Stimulated activated CD8-positive, alpha-beta memory T cell treated with anti-CD3 and anti-CD28 coated beads, Interleukin-4, amount 100 ng/mL, for 48 hours (primary cell): ENCODE measurements at regions not wholly inside any gene's neighbourhood (a gene's known extent, or its start where the extent isn't known, plus 50 kb on each side); places are given as distances from the start of the nearest gene placed in this dataset.

Experiments
- DNase-seq: peaks from one replicate; pipeline ENCODE4 v3.0.0-alpha.2; 2020

DNA sequence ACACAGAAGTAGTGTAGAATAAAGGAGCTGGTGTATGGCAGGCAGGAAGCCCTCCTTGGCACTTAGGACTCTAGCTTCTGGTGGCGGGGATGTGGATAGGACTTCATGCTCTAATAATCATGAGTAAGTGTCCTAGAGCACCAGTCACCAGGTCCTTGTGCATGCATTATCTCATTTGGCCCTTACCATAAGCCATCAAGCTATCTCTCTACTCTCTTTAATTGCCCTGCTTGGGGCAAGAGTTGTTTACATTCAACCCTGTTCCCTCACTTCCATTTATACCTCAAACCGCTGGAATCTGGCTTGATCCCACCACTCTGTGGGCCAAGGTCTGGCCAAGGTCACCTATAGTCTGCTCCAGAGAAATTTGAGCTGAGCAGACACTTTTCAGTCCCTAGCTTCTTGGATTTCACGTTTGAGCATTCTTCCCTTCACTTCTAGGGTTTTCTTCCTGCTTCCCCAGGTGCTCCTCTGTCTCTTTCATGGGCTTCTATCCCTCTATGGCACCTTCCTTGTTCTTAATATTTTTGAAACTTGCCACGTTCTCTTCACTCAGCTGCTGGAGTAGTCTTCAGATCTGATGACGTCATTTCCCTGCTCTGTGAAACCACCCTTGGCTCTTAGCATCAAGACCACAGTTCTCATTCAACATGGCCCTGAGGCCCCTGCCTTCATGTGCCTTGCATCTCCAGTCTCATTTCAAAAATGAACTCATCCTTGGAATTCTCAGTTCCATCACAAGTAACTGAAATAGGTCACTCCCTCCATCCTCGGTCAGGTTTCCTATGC lies 94.9 kb upstream of the GATA6 start:
- no peak for DNase-seq

DNA sequence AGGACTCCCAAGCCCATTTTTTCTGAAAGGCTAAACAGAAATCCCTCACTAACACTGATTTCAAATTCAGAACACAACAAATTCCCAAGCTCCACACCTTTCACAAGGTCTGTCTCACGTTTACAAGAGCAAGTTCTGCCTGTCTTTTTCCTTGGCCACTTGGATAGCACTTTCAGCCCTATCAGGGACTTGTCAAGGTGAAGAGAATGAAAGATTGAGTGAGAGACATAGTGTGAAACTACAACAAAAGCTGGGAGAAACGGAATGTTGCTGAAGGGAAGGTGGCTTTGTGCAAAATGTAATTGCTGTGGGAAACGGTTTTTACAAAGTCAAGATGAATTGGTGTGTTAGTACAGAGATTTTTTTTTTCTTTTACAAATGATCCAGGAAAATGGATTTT lies 89.4 kb upstream of the GATA6 start:
- no peak for DNase-seq

DNA sequence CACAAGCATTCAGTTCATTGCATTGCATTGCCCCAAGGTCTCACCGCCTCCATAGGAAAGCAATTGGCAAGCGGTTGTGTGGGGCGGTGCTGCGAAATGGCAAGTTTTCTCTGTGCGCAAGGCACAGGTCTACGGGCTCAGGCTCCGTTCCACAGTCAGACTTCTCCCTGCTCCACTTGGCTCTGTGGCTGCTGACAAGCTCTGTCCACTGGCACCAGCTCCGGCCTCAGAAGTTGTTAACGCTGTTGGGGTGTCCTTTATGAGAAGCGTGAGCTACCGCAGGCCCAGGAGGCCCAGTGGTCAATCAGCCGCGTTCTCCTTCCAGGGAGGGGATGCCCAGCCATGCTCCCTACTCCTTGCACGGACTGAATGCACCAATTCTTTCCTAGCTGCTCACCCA lies 87.0 kb upstream of the GATA6 start:
- DNase-seq = no peak

DNA sequence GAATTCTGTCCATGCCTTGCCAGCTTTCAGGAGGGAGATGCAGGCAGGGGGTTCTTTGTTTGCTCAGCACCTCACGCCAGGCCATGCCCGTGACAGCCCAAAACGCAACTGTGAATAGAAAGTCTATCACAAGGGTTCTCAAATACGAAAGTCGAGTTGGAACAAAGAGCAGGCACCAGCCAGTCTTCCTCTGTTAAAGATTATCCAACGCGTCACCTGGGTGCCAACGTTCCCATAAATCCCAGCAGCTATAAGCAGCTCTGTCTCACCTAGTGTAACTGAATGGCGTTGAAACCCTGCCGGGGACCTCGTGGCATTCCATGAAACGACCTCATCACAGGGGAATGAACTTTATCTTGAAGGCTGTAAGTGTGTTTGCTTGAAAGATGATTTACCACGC lies 84.8 kb upstream of the GATA6 start:
- no peak for DNase-seq

DNA sequence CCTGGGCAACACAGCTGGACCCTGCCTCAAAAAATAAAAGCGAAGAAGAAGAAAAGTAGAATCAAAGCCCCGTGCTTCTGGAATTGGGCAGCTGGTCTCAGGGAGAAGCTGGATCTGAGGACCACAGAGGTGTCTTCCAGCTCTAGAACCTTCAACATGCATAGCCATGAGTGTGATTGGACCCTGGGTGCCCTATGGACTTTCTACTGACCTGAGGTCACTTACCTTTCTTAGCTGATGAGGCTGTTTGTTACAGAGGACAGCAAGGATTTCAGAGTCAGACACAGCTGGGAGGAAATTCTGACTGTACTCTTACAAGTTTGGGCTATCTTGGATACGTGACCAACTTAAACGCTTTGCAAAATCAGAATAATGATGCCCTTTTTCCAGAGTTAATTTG lies 82.4 kb upstream of the GATA6 start:
- DNase-seq = no peak

DNA sequence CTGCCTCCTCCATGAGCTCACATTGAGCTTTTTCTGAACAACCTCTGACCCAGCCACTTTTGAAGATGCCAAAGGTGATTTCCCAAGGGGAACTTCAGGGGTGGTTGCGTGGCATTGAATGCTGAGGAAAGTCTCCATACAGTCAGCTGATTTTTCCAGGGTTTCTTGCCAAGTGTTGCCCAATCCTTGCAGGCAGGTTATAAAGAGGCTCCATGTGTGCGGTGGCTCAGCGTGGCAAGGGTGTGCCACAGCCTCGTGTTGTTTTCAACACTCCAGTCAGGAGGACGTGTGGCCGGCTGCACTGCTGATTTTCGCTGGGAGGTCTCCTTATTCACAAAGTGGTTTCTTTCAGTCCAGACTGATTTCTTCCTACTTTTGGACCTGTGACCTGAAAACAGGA lies 81.4 kb upstream of the GATA6 start:
- no peak for DNase-seq

DNA sequence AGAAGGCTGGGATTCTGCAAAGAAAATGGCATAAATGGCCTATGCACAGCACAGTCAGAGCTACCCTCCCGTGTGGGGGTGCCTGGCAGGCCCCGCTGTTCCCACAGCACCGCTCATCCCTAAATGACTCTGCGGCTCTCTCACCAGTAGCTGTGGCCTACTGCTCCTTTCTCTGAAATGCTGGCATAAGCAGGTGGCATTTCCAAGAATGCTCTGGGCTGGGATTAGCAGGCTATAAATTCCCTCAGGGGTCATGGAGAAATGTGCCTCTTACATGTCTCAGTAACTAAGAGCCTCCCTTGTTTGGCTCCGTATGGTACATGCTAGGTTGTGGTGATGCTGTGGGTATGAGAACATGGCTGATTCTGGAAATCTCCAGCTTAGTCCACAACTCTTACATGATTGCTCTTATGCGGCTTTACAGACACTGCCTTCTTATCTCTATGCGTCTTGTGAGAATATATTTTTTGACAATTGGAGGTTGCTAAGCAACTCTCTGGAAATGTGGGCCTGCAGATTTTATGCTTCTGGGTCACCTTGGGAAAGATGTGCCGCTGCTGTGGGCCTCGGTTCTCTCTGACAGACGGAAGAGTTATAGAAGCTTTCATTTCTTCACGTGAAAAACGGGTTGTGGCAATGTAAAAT lies 80.3 kb upstream of the GATA6 start:
- no peak for DNase-seq

DNA sequence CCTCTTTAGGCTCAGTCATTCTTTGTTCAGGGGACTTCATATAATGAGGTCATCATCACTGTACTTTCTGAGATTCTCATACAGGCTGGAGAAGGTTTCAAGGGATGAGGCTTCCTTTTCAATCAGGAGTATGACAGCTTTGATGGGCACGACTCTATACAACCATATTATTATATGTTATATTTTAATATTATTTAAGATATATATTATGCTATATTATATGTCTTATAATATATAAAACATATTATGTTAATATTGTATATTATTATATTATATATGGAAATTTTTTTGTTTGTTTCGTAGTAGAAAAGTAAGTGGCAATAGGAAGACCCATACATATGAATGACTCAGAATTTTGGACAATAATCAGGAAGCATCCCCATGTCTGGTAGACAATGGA lies 78.0 kb upstream of the GATA6 start:
- DNase-seq = no peak

DNA sequence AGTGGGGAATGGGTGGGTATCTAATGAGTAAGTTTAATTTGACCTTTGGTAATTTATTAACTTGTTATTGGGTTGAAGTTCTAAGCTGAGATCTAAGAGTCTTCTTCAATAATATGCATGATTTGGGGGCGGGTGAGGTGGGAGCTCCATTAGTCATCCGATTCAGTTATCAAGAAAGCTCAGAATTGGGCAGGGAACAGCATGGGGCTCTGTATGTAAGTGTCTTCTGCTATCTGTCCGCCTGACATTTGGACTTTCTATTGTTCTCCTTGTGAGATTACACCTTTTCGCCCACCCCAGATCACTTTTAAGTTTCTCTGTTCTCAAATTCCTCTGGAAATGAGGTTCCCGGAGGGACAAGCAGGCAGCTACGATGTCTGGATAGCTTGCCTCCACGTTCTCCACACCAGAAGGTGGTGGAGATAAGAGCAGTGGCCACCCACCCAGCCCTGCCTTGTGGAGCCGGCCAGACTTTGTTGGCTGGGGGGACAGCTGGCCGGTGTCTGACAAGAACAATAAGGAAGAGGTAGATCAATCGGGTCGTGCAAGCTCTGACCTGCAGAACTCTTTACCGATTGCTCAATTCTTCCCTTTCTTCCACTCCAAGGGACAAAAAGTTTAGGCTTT lies 75.5 kb upstream of the GATA6 start:
- no peak for DNase-seq

DNA sequence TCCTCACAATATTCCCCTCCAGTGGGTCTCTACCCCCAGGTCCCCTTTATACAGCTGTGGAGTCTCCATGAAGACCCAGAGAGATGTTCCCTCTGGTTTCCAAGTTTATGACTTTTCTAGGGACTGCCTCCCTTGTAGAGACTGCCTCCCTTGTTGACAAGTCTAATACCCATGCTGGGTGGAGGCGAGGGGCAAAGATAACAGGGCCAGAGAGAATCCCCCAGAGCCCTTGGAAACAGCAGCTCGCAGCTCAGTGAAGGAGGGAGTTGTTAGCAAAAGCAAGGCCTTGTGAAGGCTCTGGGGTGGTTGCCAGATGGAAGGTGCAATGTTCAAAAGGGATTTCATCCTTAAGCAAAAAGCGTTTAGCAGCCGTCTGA lies 75.0 kb upstream of the GATA6 start:
- DNase-seq = no peak

DNA sequence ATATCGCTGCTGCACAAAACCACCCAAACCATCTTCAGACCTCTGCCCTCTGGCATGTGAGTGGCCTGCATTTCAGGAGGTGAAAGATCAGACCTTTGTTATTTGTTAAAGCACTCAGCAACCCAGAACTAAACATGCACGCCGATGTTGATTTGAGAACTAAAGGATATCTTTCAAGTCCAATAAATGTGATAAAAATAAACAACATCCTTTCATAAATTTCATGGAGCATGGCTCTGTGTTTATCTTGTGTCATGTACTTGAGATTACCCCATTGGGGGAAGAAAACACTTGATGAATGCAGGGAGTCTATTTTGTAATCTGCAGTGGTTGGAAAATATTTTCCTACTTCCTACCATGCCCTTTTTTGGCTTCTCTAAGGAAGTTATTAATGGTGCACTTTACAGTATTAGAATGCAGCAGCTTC lies 70.8 kb upstream of the GATA6 start:
- DNase-seq = no peak

DNA sequence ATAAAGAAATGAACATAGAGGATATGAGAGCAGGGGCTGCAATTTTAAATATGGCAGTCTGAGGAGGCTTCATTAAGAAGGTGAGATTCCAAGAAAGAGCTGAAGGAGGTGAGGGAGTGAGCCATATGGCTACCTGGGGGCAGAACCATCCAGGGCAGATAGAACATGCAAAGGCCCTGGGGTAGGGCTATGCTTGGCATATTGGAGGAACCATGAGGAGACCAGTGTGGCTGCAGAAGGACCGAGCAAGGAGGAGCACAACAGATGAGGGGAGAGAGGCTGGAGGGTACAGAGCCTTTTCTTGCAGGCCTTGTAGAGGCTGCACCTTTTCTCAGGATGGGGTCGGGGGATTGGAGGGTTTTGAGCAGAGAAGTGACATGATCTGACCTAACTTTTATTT lies 69.5 kb upstream of the GATA6 start:
- no peak for DNase-seq

DNA sequence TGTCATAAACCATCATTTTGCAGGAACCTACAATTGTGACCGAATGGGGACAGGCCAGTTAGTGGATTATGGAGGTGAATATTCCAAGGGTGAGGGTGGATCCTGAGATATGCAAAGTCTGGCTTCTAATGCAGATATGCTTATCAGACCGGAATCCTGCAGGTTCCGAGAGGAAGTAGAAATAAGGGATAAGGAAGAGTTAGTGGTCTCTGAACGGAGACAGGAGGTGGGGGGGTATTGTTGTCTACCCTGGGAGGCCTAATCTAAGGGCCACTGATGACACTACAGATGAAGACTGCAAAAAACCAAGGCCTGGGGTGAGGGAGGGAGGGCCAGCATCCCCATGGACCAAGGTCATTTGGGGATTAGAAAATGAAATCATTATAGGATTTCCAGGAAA lies 67.7 kb upstream of the GATA6 start:
- DNase-seq = no peak

DNA sequence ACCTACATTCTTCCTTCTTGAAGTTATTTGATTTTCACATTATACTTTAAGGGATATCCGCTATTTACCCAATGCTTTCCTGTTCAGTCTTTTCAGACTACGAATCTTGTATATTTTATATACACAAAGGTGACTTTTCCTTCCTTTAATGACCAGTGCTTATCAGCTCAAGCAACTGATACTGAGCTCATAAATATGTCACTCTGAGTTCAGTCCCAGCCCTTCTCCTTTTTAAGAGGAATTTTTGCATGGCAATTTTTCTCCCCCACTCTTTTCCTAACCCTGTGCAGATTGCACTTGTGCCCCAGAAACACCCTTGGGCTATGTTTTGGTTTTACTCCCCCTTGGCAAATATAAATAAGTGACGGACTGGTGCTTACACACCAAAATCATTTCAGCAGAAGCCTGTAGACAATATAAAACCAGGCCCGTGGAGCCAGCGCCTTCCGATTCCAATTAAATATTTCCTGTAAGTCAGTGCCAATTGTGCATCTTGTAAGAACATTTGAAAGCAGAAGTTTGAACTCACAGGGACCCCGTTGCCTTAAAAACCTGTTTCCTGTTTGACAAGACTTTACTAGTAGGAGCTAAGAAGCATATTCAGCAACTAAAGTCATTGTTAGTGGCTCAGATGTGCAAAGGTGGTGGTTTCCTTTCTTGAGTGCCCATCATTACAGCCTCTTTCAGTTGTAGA lies 66.3 kb upstream of the GATA6 start:
- DNase-seq = no peak

DNA sequence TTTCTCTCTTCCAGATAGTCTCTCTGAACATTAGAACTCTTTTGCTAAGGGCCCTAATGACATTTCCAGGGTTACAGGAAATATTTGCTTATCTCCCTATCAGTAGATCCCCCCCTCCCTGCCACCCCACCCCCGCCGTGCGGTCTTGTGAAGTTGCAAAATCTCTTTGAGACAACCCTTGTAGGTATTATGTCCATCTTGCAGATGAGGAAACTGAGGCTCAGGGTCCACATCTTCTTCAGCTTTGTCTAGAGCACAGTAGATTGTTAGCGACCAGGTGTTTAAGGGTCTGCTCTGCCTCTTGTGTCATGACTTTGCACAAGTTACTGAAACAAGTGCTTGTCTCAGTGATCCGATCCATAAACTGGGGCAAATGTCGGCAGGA lies 65.8 kb upstream of the GATA6 start:
- DNase-seq = no peak

DNA sequence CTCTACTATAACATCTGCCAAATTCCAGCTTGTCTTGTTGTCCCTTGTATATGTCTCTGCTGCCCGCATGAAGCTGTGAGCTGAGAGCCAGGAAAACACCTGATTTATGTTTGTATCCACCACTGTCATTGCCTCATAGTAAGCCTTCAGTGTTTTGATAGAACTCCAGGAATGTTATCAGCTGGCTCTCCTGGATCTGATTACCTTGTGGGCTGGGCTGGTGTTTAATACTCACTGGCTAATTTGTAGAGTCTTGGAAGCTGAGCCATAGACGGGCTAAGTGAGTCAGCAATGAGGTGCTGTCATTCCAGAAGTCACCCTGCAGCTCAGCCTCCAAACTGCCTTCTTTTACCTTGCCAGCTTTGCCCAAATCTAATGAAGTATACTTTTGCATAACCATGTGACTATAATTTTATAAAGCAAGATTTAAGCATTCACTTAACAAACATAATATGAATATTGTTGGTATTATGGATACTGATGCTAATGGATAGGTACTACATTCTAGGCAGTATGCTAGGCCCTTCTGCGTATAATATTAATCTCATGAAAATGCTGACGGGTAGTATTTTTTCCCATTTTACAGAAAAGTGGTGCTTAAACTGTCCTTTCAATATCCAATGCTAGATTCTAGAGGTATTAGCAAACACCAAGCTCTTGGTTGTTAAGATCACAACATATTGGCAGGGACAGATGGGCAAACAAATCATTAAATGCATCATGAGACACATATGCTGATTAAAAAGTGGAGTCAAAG lies 62.7 kb upstream of the GATA6 start:
- no peak for DNase-seq

DNA sequence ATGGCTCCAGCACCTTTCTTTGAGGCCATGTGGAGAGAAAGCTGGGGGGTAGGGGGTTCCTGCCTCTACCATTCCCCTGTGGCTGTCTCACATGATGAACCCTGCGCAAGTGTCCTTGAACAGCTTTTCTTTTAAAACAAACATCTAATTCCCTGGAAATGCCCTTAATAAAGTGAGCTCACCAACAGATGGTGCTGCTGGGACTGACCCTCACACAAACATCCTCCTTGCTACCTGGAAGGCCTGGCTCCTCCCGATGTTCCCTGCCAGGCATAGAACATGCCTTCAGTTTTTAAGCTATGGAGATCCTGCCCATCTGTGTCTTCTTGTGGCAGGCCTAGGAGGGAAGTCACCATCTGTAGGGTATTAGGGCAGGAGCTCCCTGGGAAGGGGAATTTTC lies 60.7 kb upstream of the GATA6 start:
- no peak for DNase-seq

DNA sequence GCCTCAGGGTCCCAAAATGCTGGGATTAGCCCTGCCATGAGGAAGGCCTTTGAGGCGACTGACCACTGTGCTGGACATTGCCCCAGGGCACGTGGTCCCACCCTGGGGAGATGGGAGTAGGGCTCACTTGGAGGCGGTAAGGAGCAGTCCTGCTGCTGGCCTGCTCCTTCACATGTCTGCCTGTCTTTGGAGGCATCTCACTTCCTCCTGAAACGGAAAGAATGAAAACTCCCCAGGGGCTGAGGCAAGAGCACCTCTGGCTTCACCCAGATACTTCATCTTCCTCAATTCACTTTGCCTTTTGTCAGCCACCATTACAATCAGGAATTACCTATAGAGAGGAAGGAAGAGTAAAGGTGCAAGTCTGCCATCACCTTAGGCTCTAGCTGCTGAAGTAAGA lies 59.9 kb upstream of the GATA6 start:
- no peak for DNase-seq

DNA sequence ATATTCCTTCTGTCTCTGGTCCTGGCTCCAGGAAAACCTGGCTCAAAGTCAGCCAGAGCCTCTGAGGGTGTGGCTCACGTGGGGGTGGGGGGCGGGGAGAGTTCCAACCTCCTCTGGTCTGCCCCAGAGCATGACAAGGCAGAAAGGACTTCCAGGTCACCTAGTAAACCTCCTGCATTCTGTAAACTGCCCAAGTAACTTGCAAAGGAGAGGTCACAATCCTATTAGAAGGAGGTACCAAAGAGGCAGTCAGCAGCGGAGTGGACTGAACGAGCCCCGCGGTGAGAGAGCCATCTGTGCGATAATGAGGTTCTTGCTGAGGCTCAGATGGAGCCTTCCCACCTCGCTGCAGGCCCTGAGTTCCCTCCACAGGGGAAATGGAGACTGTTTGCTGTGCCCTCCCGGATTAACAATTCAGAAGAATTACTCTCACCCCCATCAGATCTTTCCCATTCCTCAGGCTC lies 58.9 kb upstream of the GATA6 start:
- DNase-seq = no peak

DNA sequence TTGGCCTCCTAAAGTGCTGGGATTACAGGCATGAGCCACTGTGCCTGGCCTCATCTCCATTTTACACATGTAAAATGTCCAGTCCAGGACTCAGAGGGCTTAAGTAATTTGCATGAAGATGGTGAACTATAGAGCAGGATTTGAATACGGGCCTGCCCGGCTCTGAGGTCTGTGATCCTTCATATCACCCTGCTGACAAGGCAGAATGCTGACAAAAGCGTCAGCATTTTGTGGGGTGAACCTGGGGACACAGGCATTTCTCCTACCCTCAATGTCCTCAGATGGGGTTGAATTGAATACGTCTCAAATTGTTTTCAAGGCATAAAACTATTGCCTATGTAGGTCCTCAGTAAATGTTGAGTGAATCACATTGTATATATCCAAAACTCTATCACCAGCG lies 57.2 kb upstream of the GATA6 start:
- no peak for DNase-seq

DNA sequence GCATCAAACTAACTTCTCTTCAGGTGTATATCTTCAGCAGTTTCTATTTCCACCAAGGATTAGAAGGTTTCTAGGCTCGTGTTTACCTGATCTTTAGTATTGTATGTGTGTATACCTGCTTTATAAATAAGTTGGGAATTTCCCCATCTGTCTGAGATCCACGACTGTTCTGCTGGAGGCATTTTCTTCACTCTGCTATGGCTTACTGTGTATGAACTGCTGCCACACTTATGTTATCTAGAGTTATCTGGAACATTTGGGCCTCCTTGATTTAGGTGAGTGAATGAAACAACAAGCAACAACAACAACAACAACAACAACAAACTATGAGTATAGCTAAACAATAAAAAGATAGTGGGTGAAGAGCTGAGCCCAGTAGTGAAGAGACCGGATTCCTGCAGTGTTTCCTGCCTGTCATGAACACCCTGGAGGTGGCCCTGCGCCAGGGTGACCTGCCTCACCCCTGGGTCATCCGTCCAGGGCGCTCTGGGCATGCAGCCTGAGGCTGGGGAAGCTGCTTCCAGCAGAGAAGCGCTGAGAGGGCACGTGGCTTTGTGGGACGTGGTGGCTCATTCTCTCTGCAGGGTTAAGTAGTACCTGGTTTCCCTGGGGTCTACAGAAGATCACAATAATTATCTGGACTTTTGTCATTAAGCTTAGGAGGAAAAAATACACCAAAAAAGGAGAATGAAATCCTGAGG lies 56.1 kb upstream of the GATA6 start:
- no peak for DNase-seq
